ENCODE measurements at regions not wholly inside any gene's neighbourhood (a gene's known extent, or its start where the extent isn't known, plus 50 kb on each side); places are given as distances from the start of the nearest gene placed in this dataset.

- TF ChIP-seq CBX8 (IDR thresholded peaks at IDR 0.05; ENCODE audit: borderline replicate concordance, low read depth, low read length) (no peak), JUN (IDR thresholded peaks at IDR 0.05; ENCODE audit: low read depth, low read length) (no peak), CREB1 (IDR thresholded peaks at IDR 0.05) (no peak)
- TF ChIP-seq, protein P1, sequence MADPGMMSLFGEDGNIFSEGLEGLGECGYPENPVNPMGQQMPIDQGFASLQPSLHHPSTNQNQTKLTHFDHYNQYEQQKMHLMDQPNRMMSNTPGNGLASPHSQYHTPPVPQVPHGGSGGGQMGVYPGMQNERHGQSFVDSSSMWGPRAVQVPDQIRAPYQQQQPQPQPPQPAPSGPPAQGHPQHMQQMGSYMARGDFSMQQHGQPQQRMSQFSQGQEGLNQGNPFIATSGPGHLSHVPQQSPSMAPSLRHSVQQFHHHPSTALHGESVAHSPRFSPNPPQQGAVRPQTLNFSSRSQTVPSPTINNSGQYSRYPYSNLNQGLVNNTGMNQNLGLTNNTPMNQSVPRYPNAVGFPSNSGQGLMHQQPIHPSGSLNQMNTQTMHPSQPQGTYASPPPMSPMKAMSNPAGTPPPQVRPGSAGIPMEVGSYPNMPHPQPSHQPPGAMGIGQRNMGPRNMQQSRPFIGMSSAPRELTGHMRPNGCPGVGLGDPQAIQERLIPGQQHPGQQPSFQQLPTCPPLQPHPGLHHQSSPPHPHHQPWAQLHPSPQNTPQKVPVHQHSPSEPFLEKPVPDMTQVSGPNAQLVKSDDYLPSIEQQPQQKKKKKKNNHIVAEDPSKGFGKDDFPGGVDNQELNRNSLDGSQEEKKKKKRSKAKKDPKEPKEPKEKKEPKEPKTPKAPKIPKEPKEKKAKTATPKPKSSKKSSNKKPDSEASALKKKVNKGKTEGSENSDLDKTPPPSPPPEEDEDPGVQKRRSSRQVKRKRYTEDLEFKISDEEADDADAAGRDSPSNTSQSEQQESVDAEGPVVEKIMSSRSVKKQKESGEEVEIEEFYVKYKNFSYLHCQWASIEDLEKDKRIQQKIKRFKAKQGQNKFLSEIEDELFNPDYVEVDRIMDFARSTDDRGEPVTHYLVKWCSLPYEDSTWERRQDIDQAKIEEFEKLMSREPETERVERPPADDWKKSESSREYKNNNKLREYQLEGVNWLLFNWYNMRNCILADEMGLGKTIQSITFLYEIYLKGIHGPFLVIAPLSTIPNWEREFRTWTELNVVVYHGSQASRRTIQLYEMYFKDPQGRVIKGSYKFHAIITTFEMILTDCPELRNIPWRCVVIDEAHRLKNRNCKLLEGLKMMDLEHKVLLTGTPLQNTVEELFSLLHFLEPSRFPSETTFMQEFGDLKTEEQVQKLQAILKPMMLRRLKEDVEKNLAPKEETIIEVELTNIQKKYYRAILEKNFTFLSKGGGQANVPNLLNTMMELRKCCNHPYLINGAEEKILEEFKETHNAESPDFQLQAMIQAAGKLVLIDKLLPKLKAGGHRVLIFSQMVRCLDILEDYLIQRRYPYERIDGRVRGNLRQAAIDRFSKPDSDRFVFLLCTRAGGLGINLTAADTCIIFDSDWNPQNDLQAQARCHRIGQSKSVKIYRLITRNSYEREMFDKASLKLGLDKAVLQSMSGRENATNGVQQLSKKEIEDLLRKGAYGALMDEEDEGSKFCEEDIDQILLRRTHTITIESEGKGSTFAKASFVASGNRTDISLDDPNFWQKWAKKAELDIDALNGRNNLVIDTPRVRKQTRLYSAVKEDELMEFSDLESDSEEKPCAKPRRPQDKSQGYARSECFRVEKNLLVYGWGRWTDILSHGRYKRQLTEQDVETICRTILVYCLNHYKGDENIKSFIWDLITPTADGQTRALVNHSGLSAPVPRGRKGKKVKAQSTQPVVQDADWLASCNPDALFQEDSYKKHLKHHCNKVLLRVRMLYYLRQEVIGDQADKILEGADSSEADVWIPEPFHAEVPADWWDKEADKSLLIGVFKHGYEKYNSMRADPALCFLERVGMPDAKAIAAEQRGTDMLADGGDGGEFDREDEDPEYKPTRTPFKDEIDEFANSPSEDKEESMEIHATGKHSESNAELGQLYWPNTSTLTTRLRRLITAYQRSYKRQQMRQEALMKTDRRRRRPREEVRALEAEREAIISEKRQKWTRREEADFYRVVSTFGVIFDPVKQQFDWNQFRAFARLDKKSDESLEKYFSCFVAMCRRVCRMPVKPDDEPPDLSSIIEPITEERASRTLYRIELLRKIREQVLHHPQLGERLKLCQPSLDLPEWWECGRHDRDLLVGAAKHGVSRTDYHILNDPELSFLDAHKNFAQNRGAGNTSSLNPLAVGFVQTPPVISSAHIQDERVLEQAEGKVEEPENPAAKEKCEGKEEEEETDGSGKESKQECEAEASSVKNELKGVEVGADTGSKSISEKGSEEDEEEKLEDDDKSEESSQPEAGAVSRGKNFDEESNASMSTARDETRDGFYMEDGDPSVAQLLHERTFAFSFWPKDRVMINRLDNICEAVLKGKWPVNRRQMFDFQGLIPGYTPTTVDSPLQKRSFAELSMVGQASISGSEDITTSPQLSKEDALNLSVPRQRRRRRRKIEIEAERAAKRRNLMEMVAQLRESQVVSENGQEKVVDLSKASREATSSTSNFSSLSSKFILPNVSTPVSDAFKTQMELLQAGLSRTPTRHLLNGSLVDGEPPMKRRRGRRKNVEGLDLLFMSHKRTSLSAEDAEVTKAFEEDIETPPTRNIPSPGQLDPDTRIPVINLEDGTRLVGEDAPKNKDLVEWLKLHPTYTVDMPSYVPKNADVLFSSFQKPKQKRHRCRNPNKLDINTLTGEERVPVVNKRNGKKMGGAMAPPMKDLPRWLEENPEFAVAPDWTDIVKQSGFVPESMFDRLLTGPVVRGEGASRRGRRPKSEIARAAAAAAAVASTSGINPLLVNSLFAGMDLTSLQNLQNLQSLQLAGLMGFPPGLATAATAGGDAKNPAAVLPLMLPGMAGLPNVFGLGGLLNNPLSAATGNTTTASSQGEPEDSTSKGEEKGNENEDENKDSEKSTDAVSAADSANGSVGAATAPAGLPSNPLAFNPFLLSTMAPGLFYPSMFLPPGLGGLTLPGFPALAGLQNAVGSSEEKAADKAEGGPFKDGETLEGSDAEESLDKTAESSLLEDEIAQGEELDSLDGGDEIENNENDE (IDR thresholded peaks at IDR 0.05; ENCODE audit: insufficient replicate concordance, low read length), result no peak
Observed at GRCh38 chr6:97901531-97901930, 618.5 kb upstream of the MMS22L start (continued).
